Transverse colon (tissue), 4 donors: ENCODE measurements at regions not wholly inside any gene's neighbourhood (a gene's known extent, or its start where the extent isn't known, plus 50 kb on each side); places are given as distances from the start of the nearest gene placed in this dataset.

Experiments used
- DNase-seq: peaks from one replicate; pipeline ENCODE4 v3.0.0-alpha.2; 2019
- H3K27ac ChIP-seq, 4 donors: fragments of 200-600 bp; sonication (generic); 2 replicates each; pipeline ENCODE4 v1.5.1; 2016 to 2018; ENCODE audit warnings: inconsistent platforms in 4 of 4
- H3K27me3 ChIP-seq: fragments of 200-600 bp; sonication (generic); 2 replicates; pipeline ENCODE4 v1.5.1; 2017; ENCODE audit warnings: inconsistent platforms
- H3K36me3 ChIP-seq, 4 donors: fragments of 200-600 bp; sonication (generic); 2 replicates each; pipeline ENCODE4 v1.5.1; 2017 to 2019; ENCODE audit warnings: inconsistent platforms in 4 of 4
- H3K4me1 ChIP-seq, 4 donors: fragments of 200-600 bp; sonication (generic); 2 replicates each; pipeline ENCODE4 v1.5.1; 2017 to 2020; ENCODE audit warnings: inconsistent platforms in 4 of 4
- H3K4me3 ChIP-seq, 4 donors: fragments of 200-600 bp; sonication (generic); 1 replicate in 1 of 4; 2 replicates in 3 of 4; pipeline versions ENCODE4 v1.5.1 to v1.6.1; 2017 to 2019; ENCODE audit warnings: inconsistent platforms in 4 of 4
- H3K9me3 ChIP-seq, 2 donors: fragments of 200-600 bp; sonication (generic); 2 replicates each; pipeline ENCODE4 v1.5.1; 2017 to 2019; ENCODE audit warnings: inconsistent platforms in 2 of 2
- EP300 ChIP-seq: sonication (generic); formaldehyde crosslinking; IDR thresholded peaks from one replicate; pipeline ENCODE4 v1.6.1; 2017; ENCODE audit warnings: antibody characterized with exemption, low read depth
- POLR2A ChIP-seq: fragments of 450-650 bp; IDR thresholded peaks from one replicate; pipeline ENCODE4 v1.6.1; 2016; ENCODE audit warnings: antibody characterized with exemption, mild to moderate bottlenecking, moderate library complexity
- POLR2AphosphoS5 ChIP-seq, 3 donors: sonication (generic); formaldehyde crosslinking; IDR thresholded peaks; one replicate each; pipeline ENCODE4 v1.6.1; 2016; ENCODE audit warnings: antibody characterized with exemption in 3 of 3
- WGBS, 2 donors: methylation state at CpG; one replicate each; pipeline ENCODE4 v1.1.5; 2018; ENCODE audit warnings: low coverage in 1 of 2; 5-methylcytosine and 5-hydroxymethylcytosine counted together
- in situ Hi-C, 4 donors: fragments of 200-750 bp; cut with MboI; loops; one replicate each; pipeline versions ENCODE4 v1.15.0 to v1.15.1; 2017; ENCODE audit warnings: low sequenced_read_pairs in 3 of 4, low pct_ligation_motif_present in 1 of 4, low pct_unique_long_range_greater_than_20kb in 1 of 4
- intact Hi-C: fragments of 100-400 bp; cut with DNase I; formaldehyde crosslinking; loops from one replicate; pipeline ENCODE4 v1.15.1; 2023; ENCODE audit warnings: low total_unique reads
- TF ChIP-seq, protein P1 (sequence below), 5 experiments: fragments of 200-600 bp in 3 of 5; fragments of 450-650 bp in 2 of 5; sonication (generic) in 3 of 5; IDR thresholded peaks; 1 replicate in 2 of 5; 2 replicates in 3 of 5; pipeline ENCODE4 v1.5.1; 2016 to 2017; ENCODE audit warnings: antibody characterized with exemption in 5 of 5, inconsistent platforms in 3 of 5, mild to moderate bottlenecking in 2 of 5, moderate library complexity in 1 of 5

DNA sequence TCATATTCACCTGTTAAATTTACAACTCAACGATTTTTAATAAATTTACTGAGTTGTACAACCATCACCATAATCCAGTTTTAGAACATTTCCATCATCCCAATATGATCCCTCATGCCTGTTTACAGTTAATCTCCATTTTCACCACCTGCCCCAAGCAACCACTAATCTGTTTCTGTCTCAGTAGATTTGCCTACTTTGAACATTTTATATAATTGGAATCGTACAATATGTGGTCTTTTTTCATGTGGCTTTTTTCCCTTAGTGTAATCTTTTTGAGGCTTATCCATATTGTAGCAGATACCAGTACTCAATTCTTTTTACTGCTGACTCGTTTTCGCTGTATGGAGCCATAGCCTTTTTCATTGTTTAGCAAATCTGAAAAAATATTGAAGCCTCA lies 123.3 kb upstream of the STT3B start:
- intact Hi-C loops (no loop called here), in situ Hi-C loops (no loop called here)
- no peak overlapping the region for H3K4me3 ChIP-seq
- no peaks in the 10 kb centered on the region for H3K9me3 ChIP-seq
- no peaks in the 10 kb centered on the region for H3K27me3 ChIP-seq
- no peak for DNase-seq
- no peaks in the 10 kb centered on the region for H3K4me1 ChIP-seq
- H3K27ac ChIP-seq, result no peak overlapping the region
- H3K36me3 ChIP-seq, result no peaks in the 10 kb centered on the region
- 83 to 95% methylated on average over 3 to 4 of the region's 4 CpGs for whole genome bisulfite sequencing, 2 donors
- TF ChIP-seq EP300, result no peak
- TF ChIP-seq POLR2AphosphoS5 (IDR thresholded peaks at IDR 0.05), result no peak
- no peak for TF ChIP-seq POLR2A
- TF ChIP-seq, protein P1, sequence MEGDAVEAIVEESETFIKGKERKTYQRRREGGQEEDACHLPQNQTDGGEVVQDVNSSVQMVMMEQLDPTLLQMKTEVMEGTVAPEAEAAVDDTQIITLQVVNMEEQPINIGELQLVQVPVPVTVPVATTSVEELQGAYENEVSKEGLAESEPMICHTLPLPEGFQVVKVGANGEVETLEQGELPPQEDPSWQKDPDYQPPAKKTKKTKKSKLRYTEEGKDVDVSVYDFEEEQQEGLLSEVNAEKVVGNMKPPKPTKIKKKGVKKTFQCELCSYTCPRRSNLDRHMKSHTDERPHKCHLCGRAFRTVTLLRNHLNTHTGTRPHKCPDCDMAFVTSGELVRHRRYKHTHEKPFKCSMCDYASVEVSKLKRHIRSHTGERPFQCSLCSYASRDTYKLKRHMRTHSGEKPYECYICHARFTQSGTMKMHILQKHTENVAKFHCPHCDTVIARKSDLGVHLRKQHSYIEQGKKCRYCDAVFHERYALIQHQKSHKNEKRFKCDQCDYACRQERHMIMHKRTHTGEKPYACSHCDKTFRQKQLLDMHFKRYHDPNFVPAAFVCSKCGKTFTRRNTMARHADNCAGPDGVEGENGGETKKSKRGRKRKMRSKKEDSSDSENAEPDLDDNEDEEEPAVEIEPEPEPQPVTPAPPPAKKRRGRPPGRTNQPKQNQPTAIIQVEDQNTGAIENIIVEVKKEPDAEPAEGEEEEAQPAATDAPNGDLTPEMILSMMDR (IDR thresholded peaks at IDR 0.05), result no peak

GRCh38 chr3:31409866-31410265 lies 122.9 kb upstream of the STT3B start:
- intact Hi-C loops, result no loop called here
- Histone ChIP-seq H3K4me1 (no peaks in the 10 kb centered on the region), H3K27me3 (no peaks in the 10 kb centered on the region), H3K4me3 (no peak overlapping the region), H3K36me3 (no peaks in the 10 kb centered on the region), H3K27ac (no peak overlapping the region), H3K9me3 (no peaks in the 10 kb centered on the region)
- TF ChIP-seq EP300 (no peak), POLR2AphosphoS5 (IDR thresholded peaks at IDR 0.05) (no peak)
- no peak for DNase-seq
- 84 to 95% methylated on average over 6 of the region's 6 CpGs for WGBS, 2 donors
- in situ Hi-C loops, result no loop called here

GRCh38 chr3:31410411-31410810 lies 122.3 kb upstream of the STT3B start:
- H3K36me3 ChIP-seq, result no peaks in the 10 kb centered on the region
- H3K27ac ChIP-seq, result no peak overlapping the region
- intact Hi-C loops (no loop called here), in situ Hi-C loops (no loop called here)
- TF ChIP-seq POLR2A, result no peak
- TF ChIP-seq, protein P1 (IDR thresholded peaks at IDR 0.05), result no peak
- no peak for TF ChIP-seq POLR2AphosphoS5 (IDR thresholded peaks at IDR 0.05)
- TF ChIP-seq EP300, result no peak
- H3K27me3 ChIP-seq, result no peaks in the 10 kb centered on the region
- H3K4me1 ChIP-seq, result no peaks in the 10 kb centered on the region
- DNase-seq, result no peak
- 83 to 84% methylated on average over 3 of the region's 3 CpGs for WGBS, 2 donors
- H3K4me3 ChIP-seq, result no peak overlapping the region
- H3K9me3 ChIP-seq, result no peaks in the 10 kb centered on the region

DNA sequence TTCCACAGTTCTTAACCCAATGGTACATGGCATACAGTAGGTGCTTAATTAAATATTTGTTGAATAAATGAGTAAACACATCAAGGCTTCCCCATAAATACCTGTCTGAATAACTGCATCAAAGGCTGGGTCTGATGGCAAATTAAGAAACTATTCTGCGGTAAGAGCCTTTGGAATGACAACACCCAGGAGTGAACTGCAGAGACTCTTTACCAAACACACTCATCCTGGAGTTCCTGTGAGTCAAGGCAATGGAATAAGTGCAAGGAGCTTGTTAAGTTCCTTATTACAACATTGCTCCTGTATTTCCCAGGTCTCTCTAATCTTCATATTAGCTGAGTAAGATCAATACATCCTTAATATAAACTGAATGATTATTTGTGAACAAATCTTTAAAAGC lies 119.9 kb upstream of the STT3B start:
- no peak for DNase-seq
- H3K4me3 ChIP-seq, result no peak overlapping the region
- no peak overlapping the region for H3K27ac ChIP-seq
- intact Hi-C loops (no loop called here), in situ Hi-C loops (no loop called here)
- no peaks in the 10 kb centered on the region for H3K9me3 ChIP-seq
- no peaks in the 10 kb centered on the region for H3K27me3 ChIP-seq
- H3K4me1 ChIP-seq, result no peaks in the 10 kb centered on the region
- no peaks in the 10 kb centered on the region for H3K36me3 ChIP-seq
- WGBS, 2 donors, result 100% methylated on average over 1 of the region's 1 CpG
- TF ChIP-seq, protein P1 (IDR thresholded peaks at IDR 0.05), result no peak
- no peak for TF ChIP-seq EP300
- no peak for TF ChIP-seq POLR2AphosphoS5 (IDR thresholded peaks at IDR 0.05)
- TF ChIP-seq POLR2A, result no peak

DNA sequence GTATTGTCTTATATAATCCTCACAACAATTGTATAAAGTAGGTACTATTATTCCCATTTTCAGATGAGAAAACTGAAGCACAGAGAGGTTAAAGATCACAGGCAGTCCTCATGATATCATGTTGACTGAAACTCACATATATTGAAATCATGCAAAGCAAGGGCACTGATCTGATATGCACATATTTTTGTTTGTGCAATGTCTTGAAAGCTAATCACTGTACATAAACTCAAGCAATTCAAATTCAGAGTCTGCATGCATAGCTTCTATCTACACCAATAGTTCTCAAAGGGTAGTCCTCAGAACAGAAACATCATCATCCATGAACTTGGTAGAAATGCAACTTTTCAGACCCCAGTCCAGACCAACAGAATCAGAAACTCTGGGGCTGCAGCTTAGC lies 119.2 kb upstream of the STT3B start:
- TF ChIP-seq, protein P1 (IDR thresholded peaks at IDR 0.05), result no peak
- TF ChIP-seq POLR2AphosphoS5 (IDR thresholded peaks at IDR 0.05) (no peak), EP300 (no peak), POLR2A (no peak)
- no peak overlapping the region for H3K27ac ChIP-seq
- no peaks in the 10 kb centered on the region for H3K36me3 ChIP-seq
- H3K4me1 ChIP-seq, result no peaks in the 10 kb centered on the region
- intact Hi-C loops (no loop called here), in situ Hi-C loops (no loop called here)
- H3K4me3 ChIP-seq, result no peak overlapping the region
- no peaks in the 10 kb centered on the region for H3K27me3 ChIP-seq
- DNase-seq, result no peak
- no peaks in the 10 kb centered on the region for H3K9me3 ChIP-seq
